ENCODE measurements at regions not wholly inside any gene's neighbourhood (a gene's known extent, or its start where the extent isn't known, plus 50 kb on each side); places are given as distances from the start of the nearest gene placed in this dataset.

- Histone ChIP-seq H3K9me3 (no peaks in the 10 kb centered on the region), H3K27me3 (no peaks in the 10 kb centered on the region), H3K36me3 (no peaks in the 10 kb centered on the region), H3K4me3 (ENCODE audit: low read depth, low read length) (no peak overlapping the region), H3K4me1 (no peaks in the 10 kb centered on the region)
- no peak for TF ChIP-seq CTCF (IDR thresholded peaks at IDR 0.05; ENCODE audit: low read depth, low read length)
- no peak for DNase-seq
Observed at GRCh38 chr3:139130390-139131140, 85.9 kb upstream of the PRR23C start.

GRCh38 chr3:139131951-139132350 lies 87.3 kb upstream of the PRR23C start:
- no peak for TF ChIP-seq CTCF (IDR thresholded peaks at IDR 0.05; ENCODE audit: low read depth, low read length)
- no peaks in the 10 kb centered on the region for H3K4me1 ChIP-seq
- H3K4me3 ChIP-seq (ENCODE audit: low read depth, low read length), result no peak overlapping the region
- no peak for DNase-seq
- no peaks in the 10 kb centered on the region for H3K9me3 ChIP-seq
- no peaks in the 10 kb centered on the region for H3K36me3 ChIP-seq
- H3K27me3 ChIP-seq, result no peaks in the 10 kb centered on the region

GRCh38 chr3:139132976-139133375 lies 88.3 kb upstream of the PRR23C start:
- no peaks in the 10 kb centered on the region for H3K36me3 ChIP-seq
- DNase-seq, result no peak
- no peaks in the 10 kb centered on the region for H3K4me1 ChIP-seq
- no peak overlapping the region for H3K4me3 ChIP-seq (ENCODE audit: low read depth, low read length)
- no peak for TF ChIP-seq CTCF (IDR thresholded peaks at IDR 0.05; ENCODE audit: low read depth, low read length)
- no peaks in the 10 kb centered on the region for H3K27me3 ChIP-seq
- H3K9me3 ChIP-seq, result no peaks in the 10 kb centered on the region

- Histone ChIP-seq H3K27me3 (no peaks in the 10 kb centered on the region), H3K4me1 (no peaks in the 10 kb centered on the region), H3K4me3 (ENCODE audit: low read depth, low read length) (no peak overlapping the region), H3K9me3 (no peaks in the 10 kb centered on the region), H3K36me3 (no peaks in the 10 kb centered on the region)
- no peak for TF ChIP-seq CTCF (IDR thresholded peaks at IDR 0.05; ENCODE audit: low read depth, low read length)
- no peak for DNase-seq
Observed at GRCh38 chr3:139134678-139135372, 90.1 kb upstream of the PRR23C start.

GRCh38 chr3:139135657-139136056 lies 91.0 kb upstream of the PRR23C start:
- no peak overlapping the region for H3K4me3 ChIP-seq (ENCODE audit: low read depth, low read length)
- no peaks in the 10 kb centered on the region for H3K27me3 ChIP-seq
- no peak for DNase-seq
- H3K36me3 ChIP-seq, result no peaks in the 10 kb centered on the region
- H3K9me3 ChIP-seq, result no peaks in the 10 kb centered on the region
- TF ChIP-seq CTCF (IDR thresholded peaks at IDR 0.05; ENCODE audit: low read depth, low read length), result no peak
- H3K4me1 ChIP-seq, result no peaks in the 10 kb centered on the region
